Neural crest cell (in vitro differentiated cells): ENCODE measurements at regions not wholly inside any gene's neighbourhood (a gene's known extent, or its start where the extent isn't known, plus 50 kb on each side); places are given as distances from the start of the nearest gene placed in this dataset.

Experiments
- DNase-seq: peaks from one replicate; pipeline ENCODE4 v3.0.0; 2021; ENCODE audit warnings: low read depth, mixed read lengths, low spot score
- H3K27ac Mint-ChIP-seq: one replicate; pipeline ENCODE4 v1.8.0; 2021; ENCODE audit warnings: mild to moderate bottlenecking, mixed read lengths; ENCODE audit not compliant: unreplicated experiment
- H3K27me3 Mint-ChIP-seq: 2 replicates; pipeline ENCODE4 v1.8.0; 2021; ENCODE audit warnings: low read depth, mild to moderate bottlenecking, mixed read lengths
- H3K36me3 Mint-ChIP-seq: 2 replicates; pipeline ENCODE4 v1.8.0; 2021; ENCODE audit warnings: low read depth, mild to moderate bottlenecking, mixed read lengths
- H3K4me1 Mint-ChIP-seq: 2 replicates; pipeline ENCODE4 v1.8.0; 2021; ENCODE audit warnings: mixed read lengths
- H3K4me3 Mint-ChIP-seq: one replicate; pipeline ENCODE4 v1.8.0; 2021; ENCODE audit warnings: mild to moderate bottlenecking, mixed read lengths
- H3K9me3 Mint-ChIP-seq: 2 replicates; pipeline ENCODE4 v1.8.0; 2021; ENCODE audit warnings: mixed read lengths
- TF ChIP-seq, protein P1 (sequence below): fragments of 200-600 bp; sonication (generic); conservative IDR thresholded peaks from 2 replicates; pipeline ENCODE4 v1.5.0; 2021; ENCODE audit warnings: antibody characterized with exemption, mild to moderate bottlenecking

- TF ChIP-seq, protein P1, sequence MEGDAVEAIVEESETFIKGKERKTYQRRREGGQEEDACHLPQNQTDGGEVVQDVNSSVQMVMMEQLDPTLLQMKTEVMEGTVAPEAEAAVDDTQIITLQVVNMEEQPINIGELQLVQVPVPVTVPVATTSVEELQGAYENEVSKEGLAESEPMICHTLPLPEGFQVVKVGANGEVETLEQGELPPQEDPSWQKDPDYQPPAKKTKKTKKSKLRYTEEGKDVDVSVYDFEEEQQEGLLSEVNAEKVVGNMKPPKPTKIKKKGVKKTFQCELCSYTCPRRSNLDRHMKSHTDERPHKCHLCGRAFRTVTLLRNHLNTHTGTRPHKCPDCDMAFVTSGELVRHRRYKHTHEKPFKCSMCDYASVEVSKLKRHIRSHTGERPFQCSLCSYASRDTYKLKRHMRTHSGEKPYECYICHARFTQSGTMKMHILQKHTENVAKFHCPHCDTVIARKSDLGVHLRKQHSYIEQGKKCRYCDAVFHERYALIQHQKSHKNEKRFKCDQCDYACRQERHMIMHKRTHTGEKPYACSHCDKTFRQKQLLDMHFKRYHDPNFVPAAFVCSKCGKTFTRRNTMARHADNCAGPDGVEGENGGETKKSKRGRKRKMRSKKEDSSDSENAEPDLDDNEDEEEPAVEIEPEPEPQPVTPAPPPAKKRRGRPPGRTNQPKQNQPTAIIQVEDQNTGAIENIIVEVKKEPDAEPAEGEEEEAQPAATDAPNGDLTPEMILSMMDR: no peak
- no peak overlapping the region for H3K4me3 Mint-ChIP-seq
Observed at GRCh38 chr14:27372771-27373170, 774.9 kb upstream of the NOVA1 start.

GRCh38 chr14:27384124-27384523, 786.3 kb upstream of the NOVA1 start:
- no peaks in the 10 kb centered on the region for H3K27me3 Mint-ChIP-seq
- TF ChIP-seq, protein P1: no peak
- H3K4me1 Mint-ChIP-seq: no peaks in the 10 kb centered on the region
- H3K36me3 Mint-ChIP-seq: no peaks in the 10 kb centered on the region
- H3K27ac Mint-ChIP-seq: no peak overlapping the region
- no peak overlapping the region for H3K4me3 Mint-ChIP-seq
- DNase-seq: no peak
- no peaks in the 10 kb centered on the region for H3K9me3 Mint-ChIP-seq

More at GRCh38 chr14:27372771-27373170, 774.9 kb upstream of the NOVA1 start:
- no peak for DNase-seq
- H3K36me3 Mint-ChIP-seq: no peaks in the 10 kb centered on the region
- H3K4me1 Mint-ChIP-seq: peaks cover 11% of the 10 kb centered on the region
- no peaks in the 10 kb centered on the region for H3K27me3 Mint-ChIP-seq
- peaks cover 6% of the 10 kb centered on the region for H3K9me3 Mint-ChIP-seq
- H3K27ac Mint-ChIP-seq: peak overlapping the region; percentile 83

DNA sequence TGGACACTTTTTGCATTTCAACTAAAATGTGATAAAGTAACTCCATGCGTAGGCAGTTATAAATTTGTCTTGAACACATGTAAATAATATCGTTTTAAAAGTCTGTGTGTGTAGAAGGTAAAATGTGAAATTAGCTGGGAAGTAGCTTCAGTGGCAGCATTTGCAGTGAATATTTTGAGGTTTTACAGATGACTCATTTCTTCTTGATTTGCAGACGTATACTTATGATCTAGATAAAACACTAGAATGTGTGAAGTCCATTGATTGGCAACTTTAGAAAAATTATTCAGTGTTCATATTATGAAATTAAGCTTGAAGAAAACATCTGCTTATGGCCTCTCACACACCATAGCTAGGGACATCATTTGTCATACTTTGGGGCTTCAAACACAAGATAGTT, 788.6 kb upstream of the NOVA1 start:
- no peak overlapping the region for H3K4me3 Mint-ChIP-seq
- H3K4me1 Mint-ChIP-seq: no peaks in the 10 kb centered on the region
- H3K36me3 Mint-ChIP-seq: no peaks in the 10 kb centered on the region
- H3K9me3 Mint-ChIP-seq: no peaks in the 10 kb centered on the region
- H3K27ac Mint-ChIP-seq: no peak overlapping the region
- TF ChIP-seq, protein P1: no peak
- H3K27me3 Mint-ChIP-seq: no peaks in the 10 kb centered on the region
- DNase-seq: no peak

DNA sequence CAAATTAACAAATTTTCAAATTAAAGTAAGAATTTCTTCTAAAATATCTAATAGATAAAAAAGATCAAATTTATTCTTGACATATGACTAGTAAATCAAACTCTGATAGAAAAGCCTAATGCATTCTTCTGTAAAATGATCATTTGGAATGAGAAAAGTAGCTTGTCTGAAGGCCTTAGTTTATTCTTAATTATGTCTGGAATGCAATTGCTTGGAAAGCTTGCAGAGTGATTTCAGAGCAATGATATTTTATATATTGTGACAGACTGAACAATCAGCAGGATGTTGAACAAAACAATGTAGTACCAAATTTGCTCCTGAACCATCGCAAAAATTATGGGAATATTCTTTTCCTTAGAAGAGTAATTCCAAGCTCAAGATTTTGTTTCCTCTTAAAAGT, 789.6 kb upstream of the NOVA1 start:
- Mint-ChIP-seq H3K27me3 (no peaks in the 10 kb centered on the region), H3K4me3 (no peak overlapping the region), H3K9me3 (no peaks in the 10 kb centered on the region), H3K27ac (no peak overlapping the region), H3K4me1 (no peaks in the 10 kb centered on the region), H3K36me3 (no peaks in the 10 kb centered on the region)
- no peak for DNase-seq
- TF ChIP-seq, protein P1: no peak

GRCh38 chr14:27389402-27389801, 791.6 kb upstream of the NOVA1 start:
- H3K9me3 Mint-ChIP-seq: no peaks in the 10 kb centered on the region
- no peaks in the 10 kb centered on the region for H3K27me3 Mint-ChIP-seq
- TF ChIP-seq, protein P1: no peak
- DNase-seq: no peak
- H3K4me1 Mint-ChIP-seq: no peaks in the 10 kb centered on the region
- no peak overlapping the region for H3K27ac Mint-ChIP-seq
- H3K36me3 Mint-ChIP-seq: no peaks in the 10 kb centered on the region
- H3K4me3 Mint-ChIP-seq: no peak overlapping the region

GRCh38 chr14:27390155-27390554, 792.3 kb upstream of the NOVA1 start:
- DNase-seq: no peak
- H3K27me3 Mint-ChIP-seq: no peaks in the 10 kb centered on the region
- no peaks in the 10 kb centered on the region for H3K9me3 Mint-ChIP-seq
- H3K27ac Mint-ChIP-seq: no peak overlapping the region
- H3K4me3 Mint-ChIP-seq: no peak overlapping the region
- H3K36me3 Mint-ChIP-seq: no peaks in the 10 kb centered on the region
- TF ChIP-seq, protein P1: no peak
- no peaks in the 10 kb centered on the region for H3K4me1 Mint-ChIP-seq
